ENCODE measurements at regions not wholly inside any gene's neighbourhood (a gene's known extent, or its start where the extent isn't known, plus 50 kb on each side); places are given as distances from the start of the nearest gene placed in this dataset.
"Not testable (repeated sequence)": the region's sequence is repeated elsewhere in the genome, so short reads cannot be mapped to it uniquely, and the experiment has no call there.

DNA sequence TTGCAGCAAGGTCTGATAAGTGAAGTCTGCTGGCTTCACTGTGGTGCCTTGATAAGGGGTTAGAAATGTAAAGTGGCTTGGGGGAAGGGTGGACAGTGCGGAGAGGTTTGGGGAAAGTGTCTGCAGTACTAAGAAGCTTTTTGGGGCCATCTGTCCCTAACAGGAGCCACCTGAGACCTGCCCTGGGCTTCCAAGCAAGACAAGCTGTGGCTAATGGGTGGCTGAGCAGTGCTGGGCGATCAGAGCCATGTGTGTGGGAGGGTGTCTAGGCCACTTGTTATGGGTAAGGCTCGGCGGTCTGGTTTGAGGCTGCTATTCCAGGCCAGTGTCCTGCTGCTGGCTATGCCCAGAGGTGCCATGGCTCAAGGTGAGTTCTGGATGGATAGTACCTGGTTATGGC lies 185.4 kb upstream of the MTMR8 start:
- Mint-ChIP-seq H3K4me1 (ENCODE audit: low read depth) (no peaks in the 10 kb centered on the region), H3K27ac (ENCODE audit: unreplicated experiment) (no peak overlapping the region), H3K36me3 (ENCODE audit: low read depth) (peaks cover under 1% of the 10 kb centered on the region), H3K27me3 (ENCODE audit: low read depth) (no peaks in the 10 kb centered on the region), H3K9me3 (ENCODE audit: low read depth) (peaks cover 23% of the 10 kb centered on the region), H3K4me3 (ENCODE audit: unreplicated experiment) (no peak overlapping the region)
- no peak for DNase-seq (ENCODE audit: low spot score)
- no peak for TF ChIP-seq CTCF (IDR thresholded peaks at IDR 0.05)

- no peak overlapping the region for H3K27ac Mint-ChIP-seq (ENCODE audit: unreplicated experiment)
- peaks cover 26% of the 10 kb centered on the region for H3K9me3 Mint-ChIP-seq (ENCODE audit: low read depth)
- peaks cover 1% of the 10 kb centered on the region for H3K36me3 Mint-ChIP-seq (ENCODE audit: low read depth)
- H3K4me1 Mint-ChIP-seq (ENCODE audit: low read depth): no peaks in the 10 kb centered on the region
- H3K27me3 Mint-ChIP-seq (ENCODE audit: low read depth): no peaks in the 10 kb centered on the region
- DNase-seq (ENCODE audit: low spot score): no peak
- H3K4me3 Mint-ChIP-seq (ENCODE audit: unreplicated experiment): no peak overlapping the region
- no peak for TF ChIP-seq CTCF (IDR thresholded peaks at IDR 0.05)
Observed at GRCh38 chrX:64580035-64580434, 184.8 kb upstream of the MTMR8 start.

DNA sequence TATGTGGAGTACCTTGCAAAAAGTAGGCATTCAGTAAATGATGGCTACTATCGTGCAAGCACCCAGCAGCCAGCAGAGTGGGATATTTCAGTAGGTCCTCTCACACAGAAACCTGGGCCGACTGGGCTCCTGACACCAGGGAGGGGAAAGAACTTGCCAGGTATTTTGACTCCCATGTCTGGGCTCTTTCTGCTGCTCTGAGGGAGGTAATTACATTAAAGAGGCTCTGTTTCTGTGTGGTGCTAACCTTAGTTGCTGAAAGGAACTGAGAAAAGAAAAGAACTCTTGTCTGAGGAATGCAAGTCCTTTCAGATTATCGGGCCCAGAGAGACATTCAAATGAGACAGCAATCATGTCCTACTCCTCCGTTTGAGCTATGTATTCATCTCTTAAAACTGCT lies 175.8 kb upstream of the MTMR8 start:
- H3K4me1 Mint-ChIP-seq (ENCODE audit: low read depth): no peaks in the 10 kb centered on the region
- TF ChIP-seq CTCF (IDR thresholded peaks at IDR 0.05): no peak
- H3K27ac Mint-ChIP-seq (ENCODE audit: unreplicated experiment): no peak overlapping the region
- H3K27me3 Mint-ChIP-seq (ENCODE audit: low read depth): no peaks in the 10 kb centered on the region
- H3K36me3 Mint-ChIP-seq (ENCODE audit: low read depth): peaks cover 1% of the 10 kb centered on the region
- no peak overlapping the region for H3K4me3 Mint-ChIP-seq (ENCODE audit: unreplicated experiment)
- peaks cover 39% of the 10 kb centered on the region for H3K9me3 Mint-ChIP-seq (ENCODE audit: low read depth)
- no peak for DNase-seq (ENCODE audit: low spot score)

GRCh38 chrX:64570204-64570603 lies 175.0 kb upstream of the MTMR8 start:
- H3K9me3 Mint-ChIP-seq (ENCODE audit: low read depth): peaks cover 39% of the 10 kb centered on the region
- DNase-seq (ENCODE audit: low spot score): no peak
- no peaks in the 10 kb centered on the region for H3K4me1 Mint-ChIP-seq (ENCODE audit: low read depth)
- H3K4me3 Mint-ChIP-seq (ENCODE audit: unreplicated experiment): no peak overlapping the region
- H3K36me3 Mint-ChIP-seq (ENCODE audit: low read depth): no peaks in the 10 kb centered on the region
- H3K27me3 Mint-ChIP-seq (ENCODE audit: low read depth): no peaks in the 10 kb centered on the region
- TF ChIP-seq CTCF (IDR thresholded peaks at IDR 0.05): peak; percentile 12
- H3K27ac Mint-ChIP-seq (ENCODE audit: unreplicated experiment): no peak overlapping the region

GRCh38 chrX:64565348-64565747 lies 170.1 kb upstream of the MTMR8 start:
- DNase-seq (ENCODE audit: low spot score); H3K4me1 Mint-ChIP-seq (ENCODE audit: low read depth); H3K27me3 Mint-ChIP-seq (ENCODE audit: low read depth); H3K4me3 Mint-ChIP-seq (ENCODE audit: unreplicated experiment); H3K27ac Mint-ChIP-seq (ENCODE audit: unreplicated experiment); H3K36me3 Mint-ChIP-seq (ENCODE audit: low read depth): not testable (repeated sequence)
- peaks cover 42% of the 10 kb centered on the region for H3K9me3 Mint-ChIP-seq (ENCODE audit: low read depth)

DNA sequence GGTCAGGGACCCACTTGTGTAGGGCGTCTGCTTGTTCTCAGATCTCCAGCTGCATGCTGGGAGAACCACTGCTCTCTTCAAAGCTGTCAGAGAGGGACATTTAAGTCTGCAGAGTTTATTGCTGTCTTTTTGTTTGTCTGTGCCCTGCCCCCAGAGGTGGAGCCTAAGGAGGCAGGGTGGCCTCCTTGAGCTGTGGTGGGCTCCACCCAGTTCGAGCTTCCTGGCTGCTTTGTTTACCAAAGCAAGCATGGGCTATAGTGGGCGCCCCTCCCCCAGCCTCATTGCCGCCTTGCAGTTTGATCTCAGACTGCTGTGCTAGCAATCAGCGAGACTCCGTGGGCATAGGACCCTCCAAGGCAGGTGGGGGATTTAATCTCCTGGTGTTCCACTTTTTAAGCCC lies 154.0 kb upstream of the MTMR8 start:
- not testable (repeated sequence) for H3K4me3 Mint-ChIP-seq (ENCODE audit: unreplicated experiment); H3K36me3 Mint-ChIP-seq (ENCODE audit: low read depth); H3K27ac Mint-ChIP-seq (ENCODE audit: unreplicated experiment); DNase-seq (ENCODE audit: low spot score); H3K4me1 Mint-ChIP-seq (ENCODE audit: low read depth); H3K27me3 Mint-ChIP-seq (ENCODE audit: low read depth)
- H3K9me3 Mint-ChIP-seq (ENCODE audit: low read depth): peaks cover 43% of the 10 kb centered on the region
